A673 (cell line): ENCODE measurements at regions not wholly inside any gene's neighbourhood (a gene's known extent, or its start where the extent isn't known, plus 50 kb on each side); places are given as distances from the start of the nearest gene placed in this dataset.

Experiments used
- CTCF ChIP-seq: fragments of 300-800, 200-600 bp; sonication (generic); conservative IDR thresholded peaks from 2 replicates; pipeline ENCODE4 v1.5.1; 2017; ENCODE audit warnings: low read depth, mild to moderate bottlenecking, antibody characterized with exemption, low read length, moderate library complexity, mixed read lengths
- EZH2 ChIP-seq: fragments of 200-600 bp; sonication (generic); IDR thresholded peaks from 2 replicates; pipeline ENCODE4 v1.6.1; 2017; ENCODE audit warnings: borderline replicate concordance, low read depth, mild to moderate bottlenecking, mixed read lengths, antibody characterized with exemption, low read length; ENCODE audit not compliant: poor library complexity, severe bottlenecking

- TF ChIP-seq CTCF (no peak), EZH2 (no peak)
These were observed 1672.1 kb upstream of the C9orf72 start for GRCh38 chr9:29245351-29245750.
